ENCODE measurements at regions not wholly inside any gene's neighbourhood (a gene's known extent, or its start where the extent isn't known, plus 50 kb on each side); places are given as distances from the start of the nearest gene placed in this dataset.

DNA sequence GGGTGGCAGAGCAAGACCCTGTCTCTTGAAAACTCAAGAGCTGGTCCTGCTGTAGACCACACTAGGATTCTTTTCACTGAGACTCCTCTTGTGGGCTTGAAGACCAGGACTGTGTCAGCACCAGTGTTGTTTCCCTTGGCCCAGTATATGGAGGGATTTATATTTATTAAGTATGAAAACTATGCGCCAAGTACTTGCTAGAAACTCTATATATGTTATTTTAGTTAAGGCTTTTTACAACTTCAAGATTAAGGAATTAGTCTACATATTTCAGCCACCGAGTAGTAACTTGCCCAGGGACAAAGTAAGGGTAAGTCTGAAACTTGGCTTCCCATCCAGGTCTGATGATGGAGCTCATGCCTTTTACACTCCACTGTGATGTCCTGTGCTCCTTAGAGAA lies 488.4 kb downstream of the PCNX1 start:
- no peak for FAIRE-seq
- CTCF ChIA-PET, result no interaction called here
- no TSS peak for BruUV-seq (replicated peaks)
- Histone ChIP-seq H3K27ac (ENCODE audit: insufficient read depth, low read depth, low read length) (no peak overlapping the region), H3K27me3 (ENCODE audit: control insufficient read depth in 2 of 2, insufficient read depth in 2 of 2, low read length in 2 of 2) (no peaks in the 10 kb centered on the region), H3K36me3 (ENCODE audit: control insufficient read depth in 2 of 2, extremely low read depth in 1 of 2, insufficient read depth in 2 of 2, low read length in 2 of 2) (no peaks in the 10 kb centered on the region), H4K20me1 (replicated peaks; ENCODE audit: control insufficient read depth, extremely low read depth, insufficient read depth, low read length) (no peaks in the 10 kb centered on the region), H3K9ac (replicated peaks; ENCODE audit: extremely low read depth, insufficient read depth, low read length) (no peak overlapping the region), H2AFZ (ENCODE audit: low read depth, low read length) (no peak overlapping the region), H3K4me3 (replicated peaks in 1 of 3; ENCODE audit: insufficient read depth in 1 of 3, low read depth in 1 of 3, low read length in 3 of 3) (no peak overlapping the region), H3K79me2 (ENCODE audit: control insufficient read depth, insufficient read depth, low read length) (no peaks in the 10 kb centered on the region), H3K9me1 (replicated peaks; ENCODE audit: control insufficient read depth, extremely low read depth, insufficient read depth, low read length) (no peaks in the 10 kb centered on the region), H3K4me2 (ENCODE audit: insufficient read depth, low read length) (no peak overlapping the region), H3K4me1 (ENCODE audit: control insufficient read depth, extremely low read depth, insufficient read depth, low read length) (no peaks in the 10 kb centered on the region), H3K9me3 (replicated peaks; ENCODE audit: control insufficient read depth, insufficient read depth, low read length) (no peaks in the 10 kb centered on the region)
- TF ChIP-seq FOS (IDR thresholded peaks at IDR 0.05; ENCODE audit: borderline replicate concordance, insufficient read depth, low read length) (no peak), MYC (IDR thresholded peaks at IDR 0.05; ENCODE audit: low read depth, low read length) (no peak), GATA2 (IDR thresholded peaks at IDR 0.05; ENCODE audit: insufficient read depth, insufficient read length, low read depth, low read length) (no peak)
- TF ChIP-seq, protein P1, sequence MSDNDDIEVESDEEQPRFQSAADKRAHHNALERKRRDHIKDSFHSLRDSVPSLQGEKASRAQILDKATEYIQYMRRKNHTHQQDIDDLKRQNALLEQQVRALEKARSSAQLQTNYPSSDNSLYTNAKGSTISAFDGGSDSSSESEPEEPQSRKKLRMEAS (IDR thresholded peaks at IDR 0.05; ENCODE audit: insufficient read depth, insufficient read length), result no peak
- TF ChIP-seq, protein P2, sequence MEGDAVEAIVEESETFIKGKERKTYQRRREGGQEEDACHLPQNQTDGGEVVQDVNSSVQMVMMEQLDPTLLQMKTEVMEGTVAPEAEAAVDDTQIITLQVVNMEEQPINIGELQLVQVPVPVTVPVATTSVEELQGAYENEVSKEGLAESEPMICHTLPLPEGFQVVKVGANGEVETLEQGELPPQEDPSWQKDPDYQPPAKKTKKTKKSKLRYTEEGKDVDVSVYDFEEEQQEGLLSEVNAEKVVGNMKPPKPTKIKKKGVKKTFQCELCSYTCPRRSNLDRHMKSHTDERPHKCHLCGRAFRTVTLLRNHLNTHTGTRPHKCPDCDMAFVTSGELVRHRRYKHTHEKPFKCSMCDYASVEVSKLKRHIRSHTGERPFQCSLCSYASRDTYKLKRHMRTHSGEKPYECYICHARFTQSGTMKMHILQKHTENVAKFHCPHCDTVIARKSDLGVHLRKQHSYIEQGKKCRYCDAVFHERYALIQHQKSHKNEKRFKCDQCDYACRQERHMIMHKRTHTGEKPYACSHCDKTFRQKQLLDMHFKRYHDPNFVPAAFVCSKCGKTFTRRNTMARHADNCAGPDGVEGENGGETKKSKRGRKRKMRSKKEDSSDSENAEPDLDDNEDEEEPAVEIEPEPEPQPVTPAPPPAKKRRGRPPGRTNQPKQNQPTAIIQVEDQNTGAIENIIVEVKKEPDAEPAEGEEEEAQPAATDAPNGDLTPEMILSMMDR (IDR thresholded peaks at IDR 0.05; ENCODE audit: extremely low read depth in 1 of 2, insufficient read depth in 1 of 2, low read depth in 1 of 2, low read length in 2 of 2), result no peak
- dilution Hi-C loops (cut with MboI; ENCODE audit: extremely low pct_ligation_motif_present, low sequenced_read_pairs) (no loop called here), intact Hi-C loops (cut with micrococcal nuclease) (no loop called here)
- DNase-seq (ENCODE audit: low read depth, low spot score), result no peak
- POLR2A ChIA-PET, result no interaction called here

DNA sequence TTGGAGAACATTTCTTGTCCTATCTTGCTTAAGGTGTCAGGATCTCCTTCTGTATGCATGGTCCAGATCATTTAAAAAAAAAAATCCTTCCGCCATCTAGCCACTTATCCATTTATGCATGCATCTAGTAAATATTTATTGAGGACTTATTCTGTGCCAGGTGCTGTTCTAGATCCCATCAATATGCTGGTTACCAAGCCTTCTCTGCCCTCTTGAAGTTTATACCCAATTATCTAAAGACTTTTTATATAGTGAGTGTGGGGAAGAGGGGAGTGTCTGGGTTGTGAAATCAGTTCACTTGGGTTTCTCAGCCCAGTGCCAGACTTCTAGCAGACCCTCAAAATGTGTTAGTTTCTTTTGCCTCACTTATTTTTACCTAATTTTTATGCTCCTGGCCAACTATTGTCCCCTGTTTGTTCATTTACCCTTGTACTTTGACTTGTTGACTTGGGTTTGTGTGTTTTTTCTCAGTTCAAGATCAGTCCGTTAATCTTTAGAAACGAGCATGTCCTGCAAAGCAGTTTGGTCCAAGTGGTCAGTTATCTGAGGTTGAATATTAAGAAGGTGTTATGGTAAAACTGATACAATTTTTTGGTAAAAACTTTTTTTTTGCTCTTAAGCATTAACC lies 488.9 kb downstream of the PCNX1 start:
- Histone ChIP-seq H3K9ac (replicated peaks; ENCODE audit: extremely low read depth, insufficient read depth, low read length) (no peak overlapping the region), H3K79me2 (ENCODE audit: control insufficient read depth, insufficient read depth, low read length) (no peaks in the 10 kb centered on the region), H3K4me2 (ENCODE audit: insufficient read depth, low read length) (no peak overlapping the region), H3K9me1 (replicated peaks; ENCODE audit: control insufficient read depth, extremely low read depth, insufficient read depth, low read length) (no peaks in the 10 kb centered on the region), H3K27ac (ENCODE audit: insufficient read depth, low read depth, low read length) (no peak overlapping the region), H3K36me3 (ENCODE audit: control insufficient read depth in 2 of 2, extremely low read depth in 1 of 2, insufficient read depth in 2 of 2, low read length in 2 of 2) (no peaks in the 10 kb centered on the region), H4K20me1 (replicated peaks; ENCODE audit: control insufficient read depth, extremely low read depth, insufficient read depth, low read length) (no peaks in the 10 kb centered on the region), H3K27me3 (ENCODE audit: control insufficient read depth in 2 of 2, insufficient read depth in 2 of 2, low read length in 2 of 2) (no peaks in the 10 kb centered on the region), H3K4me1 (ENCODE audit: control insufficient read depth, extremely low read depth, insufficient read depth, low read length) (peaks cover 3% of the 10 kb centered on the region), H3K4me3 (replicated peaks in 1 of 3; ENCODE audit: insufficient read depth in 1 of 3, low read depth in 1 of 3, low read length in 3 of 3) (no peak overlapping the region), H3K9me3 (replicated peaks; ENCODE audit: control insufficient read depth, insufficient read depth, low read length) (no peaks in the 10 kb centered on the region), H2AFZ (ENCODE audit: low read depth, low read length) (no peak overlapping the region)
- intact Hi-C loops (cut with micrococcal nuclease) (no loop called here), dilution Hi-C loops (cut with MboI; ENCODE audit: extremely low pct_ligation_motif_present, low sequenced_read_pairs) (no loop called here)
- FAIRE-seq (no peak), DNase-seq (ENCODE audit: low read depth, low spot score) (no peak)
- CTCF ChIA-PET, result no interaction called here
- TF ChIP-seq, protein P2 (IDR thresholded peaks at IDR 0.05; ENCODE audit: extremely low read depth in 1 of 2, insufficient read depth in 1 of 2, low read depth in 1 of 2, low read length in 2 of 2), result no peak
- no peak for TF ChIP-seq JUN (IDR thresholded peaks at IDR 0.05; ENCODE audit: borderline replicate concordance, insufficient read depth, insufficient read length, low read depth)
- TF ChIP-seq GATA2 (IDR thresholded peaks at IDR 0.05; ENCODE audit: insufficient read depth, insufficient read length, low read depth, low read length), result no peak
- no peak for TF ChIP-seq POLR2AphosphoS5 (IDR thresholded peaks at IDR 0.05; ENCODE audit: insufficient read depth, low read depth, low read length)
- TF ChIP-seq FOS (IDR thresholded peaks at IDR 0.05; ENCODE audit: borderline replicate concordance, insufficient read depth, low read length), result no peak
- TF ChIP-seq, protein P1 (IDR thresholded peaks at IDR 0.05; ENCODE audit: insufficient read depth, insufficient read length), result no peak
- no peak for TF ChIP-seq POLR2A (IDR thresholded peaks at IDR 0.05; ENCODE audit: low read depth, low read length)
- TF ChIP-seq MYC (IDR thresholded peaks at IDR 0.05; ENCODE audit: low read depth, low read length), result no peak
- TF ChIP-seq EZH2 (IDR thresholded peaks at IDR 0.05; ENCODE audit: borderline replicate concordance, low read depth, low read length, severe bottlenecking), result no peak
- POLR2A ChIA-PET, result no interaction called here
- BruUV-seq (replicated peaks), result no TSS peak
